Muscle layer of colon (tissue), 2 donors: ENCODE measurements at regions not wholly inside any gene's neighbourhood (a gene's known extent, or its start where the extent isn't known, plus 50 kb on each side); places are given as distances from the start of the nearest gene placed in this dataset.

Source experiments
- H3K27ac ChIP-seq: one replicate; pipeline ENCODE4 v1.7.0; 2013; ENCODE audit warnings: low read depth, mild to moderate bottlenecking, low read length, moderate library complexity
- H3K27me3 ChIP-seq, 2 donors: one replicate each; pipeline ENCODE4 v1.7.0; 2013; ENCODE audit warnings: low read length in 2 of 2, mild to moderate bottlenecking in 2 of 2; ENCODE audit not compliant: insufficient read depth in 2 of 2, control insufficient read depth in 1 of 2
- H3K36me3 ChIP-seq: one replicate; pipeline ENCODE4 v1.7.0; 2013; ENCODE audit warnings: mild to moderate bottlenecking, low read length; ENCODE audit not compliant: insufficient read depth
- H3K4me1 ChIP-seq: one replicate; pipeline ENCODE4 v1.7.0; 2013; ENCODE audit warnings: mild to moderate bottlenecking, low read length; ENCODE audit not compliant: insufficient read depth
- H3K4me3 ChIP-seq, 2 donors: one replicate each; pipeline ENCODE4 v1.7.0; 2013; ENCODE audit warnings: low read length in 2 of 2, low read depth in 1 of 2, mild to moderate bottlenecking in 1 of 2, moderate library complexity in 1 of 2
- H3K9ac ChIP-seq: one replicate; pipeline ENCODE4 v1.7.0; 2013; ENCODE audit warnings: low read length
- H3K9me3 ChIP-seq: one replicate; pipeline ENCODE4 v1.7.0; 2013; ENCODE audit warnings: mild to moderate bottlenecking, low read length
- donor health status: abdominal sarcoma.
- donor health status: Adenocarcinoma of cecum.

DNA sequence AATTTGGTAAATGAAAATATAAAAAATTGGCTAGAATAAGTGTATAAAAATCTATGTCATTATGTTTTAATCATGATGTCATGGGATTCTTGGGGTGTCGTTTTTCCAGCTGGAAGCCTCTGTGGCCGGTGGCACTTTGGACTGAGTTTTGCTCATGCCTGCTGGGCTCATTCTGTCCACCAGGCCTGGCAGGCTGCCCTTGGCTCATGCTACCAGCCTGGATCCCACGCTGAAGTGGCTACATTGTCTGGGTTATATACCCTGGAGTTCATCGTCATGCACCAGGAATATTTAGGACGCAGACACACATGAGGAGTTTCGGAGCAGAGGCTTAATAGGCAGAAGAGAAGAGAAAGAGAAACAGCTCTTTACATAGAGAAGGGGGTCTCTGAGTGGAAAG is 1913.7 kb upstream of the WWC1 start:
- no peak overlapping the region for H3K4me3 ChIP-seq
- H3K36me3 ChIP-seq, result no peaks in the 10 kb centered on the region
- H3K27me3 ChIP-seq, result no peaks in the 10 kb centered on the region
- no peak overlapping the region for H3K27ac ChIP-seq
- H3K9ac ChIP-seq, result no peak overlapping the region
- no peaks in the 10 kb centered on the region for H3K4me1 ChIP-seq
- H3K9me3 ChIP-seq, result no peaks in the 10 kb centered on the region

DNA sequence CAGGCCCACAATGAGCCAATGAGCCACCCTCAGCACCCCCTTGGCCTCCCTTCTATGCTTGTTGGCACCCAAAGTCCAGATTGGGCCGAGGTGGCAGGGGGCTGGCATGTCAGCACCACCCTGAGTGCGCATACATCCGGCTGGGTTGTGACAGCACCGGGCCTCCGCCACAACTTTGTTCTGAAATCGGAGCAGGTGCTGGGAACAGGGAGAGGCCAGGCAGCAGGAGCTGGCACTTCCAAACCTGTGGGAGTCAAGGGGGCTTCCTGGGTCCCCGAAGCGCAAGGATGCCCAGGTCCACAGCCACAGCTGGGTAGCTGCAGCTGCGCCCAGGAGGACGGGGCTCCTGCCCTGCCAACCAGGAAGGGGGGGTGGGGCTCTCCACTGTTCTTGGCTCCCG is 1911.9 kb upstream of the WWC1 start:
- no peaks in the 10 kb centered on the region for H3K27me3 ChIP-seq
- H3K27ac ChIP-seq, result no peak overlapping the region
- H3K9me3 ChIP-seq, result no peaks in the 10 kb centered on the region
- H3K9ac ChIP-seq, result no peak overlapping the region
- no peak overlapping the region for H3K4me3 ChIP-seq
- H3K36me3 ChIP-seq, result no peaks in the 10 kb centered on the region
- H3K4me1 ChIP-seq, result no peaks in the 10 kb centered on the region

DNA sequence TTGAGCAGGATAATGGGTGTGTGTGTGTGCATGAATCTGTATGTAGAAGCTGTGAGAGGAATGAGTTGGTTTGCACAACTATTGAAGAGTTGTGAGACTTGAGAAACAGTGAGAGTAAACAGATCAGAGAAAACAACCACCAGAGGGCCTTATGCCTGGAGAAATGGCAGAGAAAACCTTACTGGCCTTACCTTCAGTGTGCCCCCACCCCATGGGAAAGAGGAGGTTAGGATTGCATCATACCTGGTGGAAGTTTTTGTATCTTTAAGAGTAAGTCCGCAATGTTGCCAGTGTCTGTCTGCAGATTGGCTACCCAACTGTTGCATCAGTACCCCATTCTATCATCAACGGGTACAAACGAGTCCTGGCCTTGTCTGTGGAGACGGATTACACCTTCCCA is 1909.4 kb upstream of the WWC1 start:
- H3K4me3 ChIP-seq, result no peak overlapping the region
- H3K36me3 ChIP-seq, result no peaks in the 10 kb centered on the region
- no peaks in the 10 kb centered on the region for H3K4me1 ChIP-seq
- H3K9ac ChIP-seq, result no peak overlapping the region
- no peak overlapping the region for H3K27ac ChIP-seq
- H3K9me3 ChIP-seq, result no peaks in the 10 kb centered on the region
- no peaks in the 10 kb centered on the region for H3K27me3 ChIP-seq

DNA sequence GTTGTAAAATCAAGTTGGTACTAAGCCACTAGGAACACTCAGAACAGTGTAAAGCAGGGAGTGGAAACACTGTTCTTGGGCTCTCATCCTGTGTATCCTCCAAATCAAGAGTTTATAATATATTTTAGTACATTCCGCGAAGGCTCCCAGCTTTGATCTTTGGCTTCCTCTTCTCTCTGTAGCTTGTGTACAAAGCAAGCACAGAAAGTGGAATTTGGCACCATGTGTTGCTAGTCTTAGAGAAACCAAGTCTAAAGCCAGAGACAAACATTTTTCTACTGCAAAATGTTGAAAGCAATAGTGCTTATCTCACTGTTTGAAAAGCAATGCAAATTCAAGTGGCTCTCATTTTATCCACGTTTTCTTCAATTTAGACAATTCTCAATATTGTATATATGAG is 1893.3 kb upstream of the WWC1 start:
- H3K36me3 ChIP-seq, result no peaks in the 10 kb centered on the region

DNA sequence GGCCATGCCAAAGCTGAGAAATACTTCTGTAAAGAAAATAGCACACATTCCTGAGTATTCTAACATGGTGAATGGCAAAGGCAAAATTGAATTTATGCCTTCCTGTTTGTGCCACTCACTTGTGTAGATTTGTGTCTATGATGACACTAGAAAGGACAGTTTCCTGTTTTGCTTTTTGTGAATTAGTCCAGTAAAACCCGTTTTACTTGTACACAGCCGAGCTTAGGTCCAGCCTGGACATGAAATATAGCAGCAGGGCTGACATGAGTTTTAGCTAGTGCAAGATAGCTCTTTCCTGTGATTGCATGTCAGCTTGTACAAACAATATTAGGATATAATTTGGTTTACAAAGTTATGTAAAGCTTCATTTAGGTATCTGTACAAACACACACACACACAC is 1891.7 kb upstream of the WWC1 start:
- no peak overlapping the region for H3K9ac ChIP-seq
- no peaks in the 10 kb centered on the region for H3K4me1 ChIP-seq
- H3K36me3 ChIP-seq, result no peaks in the 10 kb centered on the region
- H3K9me3 ChIP-seq, result no peaks in the 10 kb centered on the region
- no peak overlapping the region for H3K27ac ChIP-seq
- H3K4me3 ChIP-seq, result no peak overlapping the region
- no peaks in the 10 kb centered on the region for H3K27me3 ChIP-seq

More for the DNA sequence above, 1893.3 kb upstream of the WWC1 start:
- no peaks in the 10 kb centered on the region for H3K27me3 ChIP-seq
- no peaks in the 10 kb centered on the region for H3K4me1 ChIP-seq
- no peak overlapping the region for H3K27ac ChIP-seq
- no peak overlapping the region for H3K4me3 ChIP-seq
- no peak overlapping the region for H3K9ac ChIP-seq
- no peaks in the 10 kb centered on the region for H3K9me3 ChIP-seq

DNA sequence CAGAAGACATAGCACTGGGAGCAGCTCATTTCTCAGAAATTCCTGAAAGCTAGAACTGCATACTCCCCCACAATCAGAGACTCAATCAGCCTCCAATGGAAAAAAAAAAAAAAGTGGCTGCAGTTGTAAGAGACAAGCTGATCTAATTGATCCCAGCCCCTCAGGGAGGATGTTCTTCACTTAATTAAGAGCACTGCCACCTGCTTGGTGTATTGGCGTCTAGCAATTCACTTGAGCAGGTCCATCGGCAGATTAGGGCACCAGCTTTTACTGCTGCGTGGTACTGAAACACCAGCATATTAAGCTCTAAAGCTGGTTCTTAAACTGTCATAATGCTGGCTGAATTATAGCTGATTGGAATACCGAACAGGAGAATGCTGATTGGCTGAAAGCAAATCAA is 1890.1 kb upstream of the WWC1 start:
- H3K9me3 ChIP-seq, result no peaks in the 10 kb centered on the region
- H3K9ac ChIP-seq, result no peak overlapping the region
- no peaks in the 10 kb centered on the region for H3K4me1 ChIP-seq
- H3K27ac ChIP-seq, result no peak overlapping the region
- no peak overlapping the region for H3K4me3 ChIP-seq
- H3K27me3 ChIP-seq, result no peaks in the 10 kb centered on the region
- no peaks in the 10 kb centered on the region for H3K36me3 ChIP-seq

DNA sequence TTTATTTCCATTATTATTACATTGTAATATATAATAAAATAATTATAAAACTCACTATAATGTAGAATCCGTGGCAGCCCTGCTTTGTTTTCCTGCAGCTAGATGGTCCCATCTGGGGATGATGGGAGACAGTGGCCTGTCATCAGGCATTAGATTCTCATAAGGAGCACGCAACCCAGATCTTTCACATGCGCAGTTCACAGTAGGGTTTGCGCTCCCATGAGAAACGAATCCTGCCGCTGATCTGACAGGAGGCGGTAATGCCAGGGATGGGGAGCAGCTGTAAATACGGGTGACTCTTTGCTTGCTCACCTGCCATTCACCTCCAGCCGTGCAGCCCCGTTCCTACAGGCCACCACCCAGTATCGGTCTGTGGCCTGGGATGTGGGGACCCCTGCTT is 1879.3 kb upstream of the WWC1 start:
- H3K4me1 ChIP-seq, result no peaks in the 10 kb centered on the region
- no peaks in the 10 kb centered on the region for H3K36me3 ChIP-seq
- no peak overlapping the region for H3K4me3 ChIP-seq
- H3K9me3 ChIP-seq, result no peaks in the 10 kb centered on the region
- H3K9ac ChIP-seq, result no peak overlapping the region
- H3K27me3 ChIP-seq, result no peaks in the 10 kb centered on the region
- H3K27ac ChIP-seq, result no peak overlapping the region

DNA sequence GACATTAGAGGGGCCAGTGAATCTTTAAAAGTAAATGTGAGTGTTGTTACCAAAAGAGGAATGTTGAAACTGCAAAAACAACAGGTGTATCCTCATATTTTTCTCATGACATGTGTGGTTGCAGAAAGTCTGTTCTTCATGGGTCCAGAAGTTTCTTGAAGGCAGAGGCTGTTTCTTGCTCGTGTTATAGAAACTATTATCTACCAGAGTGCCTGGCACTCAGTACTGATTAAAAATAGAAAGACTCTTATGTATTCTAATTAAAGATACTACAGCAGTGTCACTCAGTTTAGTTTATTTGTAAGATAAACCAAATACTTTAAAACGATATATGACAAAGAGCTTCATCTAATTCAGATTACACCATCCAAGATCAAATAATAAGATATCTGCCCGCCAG is 1864.2 kb upstream of the WWC1 start:
- Histone ChIP-seq H3K4me3 (no peak overlapping the region), H3K9ac (no peak overlapping the region), H3K36me3 (no peaks in the 10 kb centered on the region), H3K9me3 (no peaks in the 10 kb centered on the region), H3K27me3 (no peaks in the 10 kb centered on the region), H3K4me1 (peaks cover 2% of the 10 kb centered on the region), H3K27ac (no peak overlapping the region)

DNA sequence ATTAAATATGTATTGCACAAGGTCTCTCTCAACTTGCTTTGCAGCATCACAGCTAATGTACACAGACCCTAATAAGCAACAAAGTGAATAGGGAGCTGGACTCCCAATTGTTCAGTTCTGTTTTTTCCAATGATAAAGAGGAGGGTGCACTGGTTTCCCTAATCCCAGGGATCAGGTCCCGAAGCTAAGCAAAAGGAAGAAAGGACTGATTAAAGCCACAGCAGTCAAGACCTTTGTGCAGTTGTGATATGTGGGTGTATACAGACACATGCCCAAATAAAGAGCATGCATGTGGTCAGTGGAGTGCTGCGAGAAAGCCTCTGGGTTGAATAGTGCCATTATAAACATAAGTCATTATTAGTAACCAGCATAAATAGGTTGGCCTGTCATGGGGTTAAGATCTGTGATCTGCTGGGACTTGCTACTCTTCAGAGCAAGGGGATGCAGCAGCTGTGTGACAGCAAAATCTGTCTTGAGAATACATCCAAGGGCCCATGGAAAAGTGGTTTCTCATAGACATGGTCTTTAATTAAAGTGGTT is 1863.1 kb upstream of the WWC1 start:
- H3K4me3 ChIP-seq, result no peak overlapping the region
- no peaks in the 10 kb centered on the region for H3K27me3 ChIP-seq
- H3K9me3 ChIP-seq, result no peaks in the 10 kb centered on the region
- H3K36me3 ChIP-seq, result no peaks in the 10 kb centered on the region
- H3K9ac ChIP-seq, result no peak overlapping the region
- no peak overlapping the region for H3K27ac ChIP-seq
- peaks cover 6% of the 10 kb centered on the region for H3K4me1 ChIP-seq

DNA sequence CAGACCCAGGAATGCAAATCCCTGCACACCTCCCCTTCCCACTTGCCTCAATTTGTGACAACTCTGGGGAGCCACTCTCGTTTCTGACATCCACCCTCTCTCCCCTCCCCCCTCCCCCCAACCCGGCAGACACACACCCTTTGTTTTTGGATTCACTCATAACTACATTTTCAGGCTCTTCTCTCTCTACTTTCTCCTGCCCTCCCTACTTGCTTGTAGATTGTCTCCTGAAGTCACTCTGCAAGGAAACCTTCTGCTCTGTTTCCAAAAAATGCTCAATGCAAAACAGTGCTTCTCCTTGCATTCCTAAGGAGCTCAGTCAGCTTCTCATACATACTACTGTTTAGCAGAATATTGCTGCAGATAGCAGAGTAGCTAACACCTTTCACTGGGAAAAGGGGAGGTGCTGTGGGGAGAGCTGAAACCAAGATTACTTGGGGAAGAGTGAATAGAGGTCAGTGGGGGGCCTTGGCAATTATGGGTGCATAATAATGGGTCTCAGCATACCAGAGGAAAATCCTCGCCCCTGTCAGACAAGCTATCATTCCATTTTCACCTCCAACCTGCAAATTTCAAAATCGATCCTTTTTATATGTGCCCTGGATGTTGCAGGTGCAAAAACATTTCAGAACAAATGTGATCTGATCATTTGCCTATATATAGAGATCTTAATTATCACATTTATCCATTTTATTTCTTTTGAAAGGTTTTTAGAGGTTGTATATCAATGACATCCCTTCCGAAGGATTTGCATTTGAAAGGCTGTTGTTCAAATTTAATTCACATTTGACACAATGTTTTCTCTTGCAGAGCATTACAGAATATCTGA is 1860.7 kb upstream of the WWC1 start:
- H3K27me3 ChIP-seq, result no peaks in the 10 kb centered on the region
- peaks cover 6% of the 10 kb centered on the region for H3K4me1 ChIP-seq
- no peaks in the 10 kb centered on the region for H3K36me3 ChIP-seq
- H3K9me3 ChIP-seq, result no peaks in the 10 kb centered on the region
- no peak overlapping the region for H3K9ac ChIP-seq
- no peak overlapping the region for H3K4me3 ChIP-seq
- H3K27ac ChIP-seq, result no peak overlapping the region

DNA sequence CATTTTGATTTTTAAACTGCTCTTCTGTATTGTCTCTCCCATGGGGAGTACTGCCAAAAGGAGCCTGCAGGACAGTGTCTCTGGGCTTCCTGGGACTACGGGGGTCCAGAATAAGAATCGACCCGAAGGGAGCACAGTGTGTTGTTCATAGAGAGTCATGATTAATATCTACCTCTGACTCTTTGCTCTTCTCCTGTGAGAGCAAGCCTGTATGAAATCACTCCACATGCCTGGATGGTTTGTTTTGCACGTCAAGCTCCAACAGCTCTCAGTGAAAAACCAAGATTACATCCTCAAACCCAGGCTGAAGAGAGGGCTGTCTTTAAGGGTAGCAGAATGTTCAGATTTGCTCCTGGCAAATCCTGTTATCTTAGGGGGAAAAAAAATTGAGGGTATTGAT is 1860.0 kb upstream of the WWC1 start:
- no peaks in the 10 kb centered on the region for H3K27me3 ChIP-seq
- H3K27ac ChIP-seq, result no peak overlapping the region
- H3K4me3 ChIP-seq, result no peak overlapping the region
- no peaks in the 10 kb centered on the region for H3K36me3 ChIP-seq
- peaks cover 6% of the 10 kb centered on the region for H3K4me1 ChIP-seq
- H3K9me3 ChIP-seq, result no peaks in the 10 kb centered on the region
- H3K9ac ChIP-seq, result no peak overlapping the region

DNA sequence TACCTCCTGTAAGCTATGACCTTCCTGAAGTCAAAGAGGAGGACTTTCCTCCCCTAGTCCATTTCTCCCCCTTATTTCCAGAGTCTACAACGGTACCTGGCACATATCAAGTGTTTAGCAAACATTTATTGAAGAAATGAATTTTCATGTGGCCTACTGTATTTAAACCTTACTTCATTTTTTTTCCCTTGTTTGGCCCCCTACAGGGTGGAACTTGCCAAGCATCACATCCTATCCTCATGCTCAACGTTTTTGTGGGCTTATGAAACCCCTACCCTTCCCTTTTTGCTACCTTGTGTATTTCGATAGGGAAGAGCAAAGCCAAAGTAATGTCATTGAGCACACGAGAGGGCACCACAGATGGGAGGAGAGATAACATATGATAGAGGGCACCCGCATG is 1857.8 kb upstream of the WWC1 start:
- Histone ChIP-seq H3K36me3 (no peaks in the 10 kb centered on the region), H3K4me1 (peaks cover 6% of the 10 kb centered on the region), H3K27ac (no peak overlapping the region), H3K9ac (no peak overlapping the region), H3K9me3 (no peaks in the 10 kb centered on the region), H3K4me3 (no peak overlapping the region), H3K27me3 (no peaks in the 10 kb centered on the region)
